Progenitor cell of endocrine pancreas (in vitro differentiated cells): ENCODE measurements at regions not wholly inside any gene's neighbourhood (a gene's known extent, or its start where the extent isn't known, plus 50 kb on each side); places are given as distances from the start of the nearest gene placed in this dataset.
A peak's percentile ranks its signal among the peaks of the same experiment; 100 is the strongest.

Source experiments
- DNase-seq: peaks from one replicate; pipeline ENCODE4 v3.0.0; 2021; ENCODE audit warnings: low spot score; ENCODE audit not compliant: unreplicated experiment
- H3K27ac Mint-ChIP-seq: 2 replicates; pipeline ENCODE4 v1.8.0; 2021; ENCODE audit warnings: mild to moderate bottlenecking, moderate library complexity, mixed read lengths
- H3K27me3 Mint-ChIP-seq: 2 replicates; pipeline ENCODE4 v1.8.0; 2021; ENCODE audit warnings: mixed read lengths
- H3K36me3 Mint-ChIP-seq: 2 replicates; pipeline ENCODE4 v1.8.0; 2022; ENCODE audit warnings: mixed read lengths; ENCODE audit not compliant: insufficient read depth
- H3K4me1 Mint-ChIP-seq: 2 replicates; pipeline ENCODE4 v1.8.0; 2021; ENCODE audit warnings: low read depth, mixed read lengths
- H3K4me3 Mint-ChIP-seq: 2 replicates; pipeline ENCODE4 v1.8.0; 2021; ENCODE audit warnings: low read depth, mild to moderate bottlenecking, moderate library complexity, mixed read lengths
- H3K9me3 Mint-ChIP-seq: 2 replicates; pipeline ENCODE4 v1.8.0; 2021; ENCODE audit warnings: low read depth, mixed read lengths
- CTCF ChIP-seq: fragments of 200-600 bp; sonication (generic); IDR thresholded peaks from one replicate; pipeline ENCODE4 v1.5.0; 2021; ENCODE audit warnings: antibody characterized with exemption, mild to moderate bottlenecking; ENCODE audit not compliant: unreplicated experiment

GRCh38 chr10:4527281-4527970, 298.6 kb upstream of the AKR1E2 start:
- Mint-ChIP-seq H3K27me3 (no peaks in the 10 kb centered on the region), H3K4me1 (no peaks in the 10 kb centered on the region), H3K36me3 (no peaks in the 10 kb centered on the region), H3K4me3 (no peak overlapping the region), H3K9me3 (peaks cover 4% of the 10 kb centered on the region), H3K27ac (no peak overlapping the region)
- no peak for DNase-seq
- TF ChIP-seq CTCF: no peak

DNA sequence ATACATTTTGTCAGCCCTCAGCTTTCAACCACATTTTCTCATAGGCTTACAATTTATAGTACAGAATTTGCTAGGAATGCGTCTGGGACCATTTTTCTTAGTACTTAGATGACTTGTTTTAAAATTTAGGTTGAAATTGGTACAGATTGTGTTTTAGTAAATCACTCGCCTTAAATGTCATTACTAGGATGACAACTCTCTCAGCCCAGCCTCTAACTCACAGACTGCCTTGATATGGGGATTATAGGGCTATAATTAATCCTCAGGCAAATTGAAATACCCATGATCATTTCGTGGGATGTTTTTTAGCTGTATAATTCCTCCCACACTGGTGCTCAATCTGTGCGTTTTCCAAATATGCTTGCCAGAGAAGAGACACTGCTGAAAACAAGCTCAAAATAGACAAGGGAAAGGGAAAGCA, 299.7 kb upstream of the AKR1E2 start:
- no peak for DNase-seq
- peaks cover 4% of the 10 kb centered on the region for H3K9me3 Mint-ChIP-seq
- no peak overlapping the region for H3K27ac Mint-ChIP-seq
- H3K4me1 Mint-ChIP-seq: no peaks in the 10 kb centered on the region
- H3K4me3 Mint-ChIP-seq: no peak overlapping the region
- H3K36me3 Mint-ChIP-seq: no peaks in the 10 kb centered on the region
- no peak for TF ChIP-seq CTCF
- no peaks in the 10 kb centered on the region for H3K27me3 Mint-ChIP-seq

- Mint-ChIP-seq H3K4me3 (no peak overlapping the region), H3K27me3 (no peaks in the 10 kb centered on the region), H3K9me3 (peaks cover 3% of the 10 kb centered on the region), H3K27ac (no peak overlapping the region), H3K36me3 (no peaks in the 10 kb centered on the region), H3K4me1 (peaks cover 1% of the 10 kb centered on the region)
- no peak for TF ChIP-seq CTCF
- no peak for DNase-seq
Measured at GRCh38 chr10:4525103-4525502, 300.9 kb upstream of the AKR1E2 start.

DNA sequence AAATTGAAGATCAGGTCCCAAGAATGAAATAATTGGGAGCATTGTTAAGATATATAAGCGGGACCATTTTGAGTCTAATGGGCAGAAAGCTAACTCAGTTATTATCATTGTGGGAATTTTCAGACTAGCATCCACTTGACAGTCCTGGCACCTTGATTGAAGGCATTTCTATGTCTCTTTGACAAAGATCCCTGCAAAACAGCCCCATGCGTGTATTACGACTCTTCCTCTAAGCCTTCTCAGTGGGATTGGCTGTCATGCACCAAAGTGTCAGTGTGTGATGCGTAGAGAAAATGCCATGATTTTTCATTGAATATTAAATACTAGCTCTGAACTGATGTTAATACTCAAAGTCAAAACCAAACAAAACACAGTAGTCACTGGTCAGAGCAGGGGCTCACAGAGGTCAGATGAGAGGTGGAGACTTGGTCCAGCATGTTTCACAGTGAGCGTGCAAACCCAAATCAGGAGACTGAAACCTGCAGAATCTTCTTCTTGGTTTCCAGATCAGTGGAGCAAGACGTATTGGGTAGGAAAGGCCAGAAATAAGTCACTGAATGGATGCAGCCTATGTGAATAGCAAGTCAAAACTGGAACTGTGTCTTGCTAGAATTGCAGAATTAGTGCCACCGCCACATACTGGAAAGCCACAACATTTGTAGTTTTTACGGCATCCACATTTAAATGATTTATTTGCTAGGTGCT, 303.6 kb upstream of the AKR1E2 start:
- peaks cover 9% of the 10 kb centered on the region for H3K4me1 Mint-ChIP-seq
- no peaks in the 10 kb centered on the region for H3K36me3 Mint-ChIP-seq
- no peak overlapping the region for H3K27ac Mint-ChIP-seq
- no peak for TF ChIP-seq CTCF
- no peak for DNase-seq
- H3K9me3 Mint-ChIP-seq: peaks cover under 1% of the 10 kb centered on the region
- no peak overlapping the region for H3K4me3 Mint-ChIP-seq
- H3K27me3 Mint-ChIP-seq: no peaks in the 10 kb centered on the region

DNA sequence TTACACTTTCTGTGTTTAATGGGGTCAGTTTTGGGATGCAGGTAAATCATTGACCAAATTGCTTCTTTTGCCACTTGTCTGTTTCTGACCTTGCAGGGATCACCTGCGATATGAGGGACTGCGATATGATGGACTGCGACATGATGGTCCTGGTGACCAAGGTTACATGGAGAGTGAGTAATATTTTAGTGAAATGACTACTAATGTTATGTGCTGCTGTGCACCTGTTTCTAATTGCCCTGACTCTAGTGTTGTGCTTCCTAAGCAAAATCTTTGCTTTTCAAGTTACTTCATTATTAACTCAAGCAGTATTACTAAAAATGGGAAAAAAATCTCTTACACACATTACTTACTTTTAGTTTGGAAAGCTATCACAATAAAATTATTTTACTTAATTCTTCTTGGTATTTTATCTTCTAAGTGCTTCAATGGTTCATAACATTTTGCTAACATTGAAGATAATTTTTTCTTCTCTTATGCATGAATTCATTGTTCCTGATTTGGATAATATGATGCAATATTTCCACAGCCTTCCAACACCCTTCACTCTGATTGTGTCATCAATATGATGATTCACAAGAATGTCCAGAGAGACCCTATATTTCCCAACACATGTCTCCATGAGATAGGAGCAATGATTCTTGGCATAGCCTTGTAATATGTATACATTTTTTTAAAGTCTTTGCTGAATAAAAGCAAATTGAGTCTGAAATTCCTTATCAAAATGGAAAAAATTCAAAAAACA, 306.2 kb upstream of the AKR1E2 start:
- Mint-ChIP-seq H3K27me3 (no peaks in the 10 kb centered on the region), H3K4me1 (peaks cover 9% of the 10 kb centered on the region), H3K27ac (no peak overlapping the region), H3K4me3 (peak overlapping the region; percentile 5), H3K36me3 (no peaks in the 10 kb centered on the region), H3K9me3 (peaks cover 5% of the 10 kb centered on the region)
- no peak for DNase-seq
- TF ChIP-seq CTCF: no peak
